IPS-15b (cell line): ENCODE measurements at regions not wholly inside any gene's neighbourhood (a gene's known extent, or its start where the extent isn't known, plus 50 kb on each side); places are given as distances from the start of the nearest gene placed in this dataset.
"Not testable (repeated sequence)": the region's sequence is repeated elsewhere in the genome, so short reads cannot be mapped to it uniquely, and the experiment has no call there.

Experiments
- H3K27me3 ChIP-seq: one replicate; pipeline ENCODE4 v1.6.1; 2013; ENCODE audit warnings: low read length; ENCODE audit not compliant: control insufficient read depth, insufficient read depth
- H3K36me3 ChIP-seq: one replicate; pipeline ENCODE4 v1.6.1; 2013; ENCODE audit warnings: low read length; ENCODE audit not compliant: control insufficient read depth, insufficient read depth
- H3K4me1 ChIP-seq: one replicate; pipeline ENCODE4 v1.6.1; 2013; ENCODE audit warnings: mild to moderate bottlenecking, low read length; ENCODE audit not compliant: control insufficient read depth, insufficient read depth
- H3K4me3 ChIP-seq: one replicate; pipeline ENCODE4 v1.5.1; 2013; ENCODE audit warnings: low read depth, low read length
- H3K9ac ChIP-seq: one replicate; pipeline ENCODE4 v1.6.1; 2013; ENCODE audit warnings: low read depth, mild to moderate bottlenecking, low read length
- H3K9me3 ChIP-seq: one replicate; pipeline ENCODE4 v1.6.1; 2013; ENCODE audit warnings: mild to moderate bottlenecking, low read length; ENCODE audit not compliant: control insufficient read depth, insufficient read depth

DNA sequence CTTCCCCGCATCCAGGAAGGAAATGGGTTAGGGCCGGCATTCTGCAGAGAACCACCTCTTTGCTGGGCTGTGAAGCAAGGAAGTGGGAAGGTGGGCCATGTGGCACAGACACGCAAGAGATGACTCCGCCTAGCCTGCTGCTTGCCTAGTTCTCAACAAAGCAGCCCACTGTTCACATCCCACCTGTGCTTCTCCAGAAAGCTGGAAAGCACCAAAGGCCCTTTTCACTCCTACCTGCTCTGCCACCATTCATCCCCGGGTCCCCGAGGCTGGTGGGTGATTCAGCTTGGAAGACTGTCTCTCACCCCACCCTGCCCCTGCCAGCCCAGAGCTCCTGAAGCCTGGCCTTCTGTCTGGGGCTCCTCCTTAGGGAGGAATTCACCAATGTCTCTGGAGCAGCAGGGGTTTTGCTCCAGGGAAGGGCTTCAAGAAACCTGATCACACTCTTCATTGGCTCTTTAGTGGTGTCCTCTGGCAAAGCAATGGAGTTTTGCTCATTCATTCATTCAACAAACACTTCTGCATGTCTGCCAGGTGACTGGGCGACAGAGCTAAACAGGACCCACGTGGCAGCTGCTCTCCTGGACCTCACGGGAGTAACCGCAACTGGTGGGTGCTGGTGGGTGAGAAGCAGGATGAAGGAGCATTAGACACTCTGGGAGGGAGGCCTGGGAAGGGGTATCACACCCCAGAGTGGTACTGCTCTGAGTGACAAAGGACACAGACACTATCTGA lies 145.4 kb upstream of the TLE3 start:
- no peaks in the 10 kb centered on the region for H3K9me3 ChIP-seq
- H3K4me1 ChIP-seq: peaks cover 3% of the 10 kb centered on the region
- no peaks in the 10 kb centered on the region for H3K36me3 ChIP-seq
- no peak overlapping the region for H3K4me3 ChIP-seq
- no peaks in the 10 kb centered on the region for H3K27me3 ChIP-seq
- H3K9ac ChIP-seq: no peak overlapping the region

GRCh38 chr15:70241561-70242320 lies 144.0 kb upstream of the TLE3 start:
- no peaks in the 10 kb centered on the region for H3K36me3 ChIP-seq
- no peak overlapping the region for H3K9ac ChIP-seq
- H3K9me3 ChIP-seq: no peaks in the 10 kb centered on the region
- H3K4me1 ChIP-seq: peaks cover 3% of the 10 kb centered on the region
- no peaks in the 10 kb centered on the region for H3K27me3 ChIP-seq
- H3K4me3 ChIP-seq: no peak overlapping the region

GRCh38 chr15:70240820-70241430 lies 143.2 kb upstream of the TLE3 start:
- Histone ChIP-seq H3K36me3 (no peaks in the 10 kb centered on the region), H3K27me3 (no peaks in the 10 kb centered on the region), H3K9me3 (no peaks in the 10 kb centered on the region), H3K9ac (no peak overlapping the region), H3K4me3 (no peak overlapping the region), H3K4me1 (peaks cover 3% of the 10 kb centered on the region)

DNA sequence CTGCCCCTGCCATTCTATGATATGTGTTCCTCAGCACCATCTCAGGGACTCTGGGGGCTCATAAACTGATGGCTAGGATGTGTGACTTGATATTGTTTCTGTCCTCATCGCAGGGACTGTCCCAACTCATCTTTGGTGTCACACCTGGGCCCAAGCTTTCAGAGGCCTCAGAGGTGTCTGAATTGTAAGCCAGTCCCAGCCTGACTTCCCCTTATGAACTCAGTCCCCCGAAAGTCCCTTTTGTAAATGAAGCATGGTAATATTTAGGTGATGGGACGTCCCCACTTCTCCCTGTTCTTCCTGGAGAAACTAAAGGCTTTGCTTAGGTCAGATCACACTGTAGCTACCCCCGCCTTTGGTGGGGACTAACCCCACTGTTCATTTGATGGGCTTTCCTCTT lies 142.4 kb upstream of the TLE3 start:
- H3K9ac ChIP-seq: no peak overlapping the region
- H3K4me1 ChIP-seq: peaks cover 3% of the 10 kb centered on the region
- no peak overlapping the region for H3K4me3 ChIP-seq
- H3K36me3 ChIP-seq: no peaks in the 10 kb centered on the region
- H3K27me3 ChIP-seq: no peaks in the 10 kb centered on the region
- no peaks in the 10 kb centered on the region for H3K9me3 ChIP-seq

- Histone ChIP-seq H3K4me1 (peaks cover 3% of the 10 kb centered on the region), H3K36me3 (no peaks in the 10 kb centered on the region), H3K27me3 (no peaks in the 10 kb centered on the region), H3K4me3 (no peak overlapping the region), H3K9me3 (no peaks in the 10 kb centered on the region), H3K9ac (no peak overlapping the region)
These were observed 141.2 kb upstream of the TLE3 start for GRCh38 chr15:70238917-70239316.

- no peak overlapping the region for H3K9ac ChIP-seq
- H3K27me3 ChIP-seq: no peaks in the 10 kb centered on the region
- no peaks in the 10 kb centered on the region for H3K9me3 ChIP-seq
- H3K4me3 ChIP-seq: no peak overlapping the region
- no peaks in the 10 kb centered on the region for H3K36me3 ChIP-seq
- H3K4me1 ChIP-seq: no peaks in the 10 kb centered on the region
These were observed 139.9 kb upstream of the TLE3 start for GRCh38 chr15:70237626-70238025.

DNA sequence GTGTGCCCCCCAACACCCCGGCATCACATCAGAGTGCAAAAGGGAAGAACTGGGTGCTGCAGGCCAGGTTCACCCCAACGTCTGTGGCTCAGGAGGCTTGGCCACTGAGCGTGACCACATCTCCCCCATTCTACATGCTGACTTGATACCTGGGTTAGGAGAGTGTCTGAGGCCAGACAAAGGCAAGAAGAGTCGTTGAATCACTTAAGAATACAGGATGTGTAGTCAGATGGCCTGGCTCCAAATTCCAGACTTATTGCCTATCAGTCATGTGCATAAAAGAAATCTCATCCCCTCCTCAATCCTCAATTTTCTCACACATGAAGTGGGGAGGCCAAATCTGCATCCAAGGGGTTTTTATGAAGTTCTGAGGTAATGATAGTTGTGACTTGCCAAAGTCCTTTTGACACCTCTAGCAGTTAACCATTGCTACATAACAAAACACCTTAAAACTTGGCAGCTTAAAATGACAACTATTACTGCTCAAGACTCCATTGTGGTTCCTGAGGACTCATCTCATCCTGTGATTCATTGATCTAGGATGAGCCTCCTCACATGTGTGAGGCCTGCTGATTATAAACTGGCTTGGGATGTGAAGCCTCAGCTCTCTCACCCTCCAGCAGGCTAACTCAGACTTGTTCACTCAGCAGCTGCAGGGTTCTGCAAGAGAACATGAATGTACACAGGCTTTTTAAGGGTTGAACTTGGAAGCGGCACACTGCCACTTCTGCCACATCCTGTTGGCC lies 138.8 kb upstream of the TLE3 start:
- Histone ChIP-seq H3K27me3 (no peaks in the 10 kb centered on the region), H3K4me1 (no peaks in the 10 kb centered on the region), H3K4me3 (no peak overlapping the region), H3K36me3 (no peaks in the 10 kb centered on the region), H3K9ac (no peak overlapping the region), H3K9me3 (no peaks in the 10 kb centered on the region)

DNA sequence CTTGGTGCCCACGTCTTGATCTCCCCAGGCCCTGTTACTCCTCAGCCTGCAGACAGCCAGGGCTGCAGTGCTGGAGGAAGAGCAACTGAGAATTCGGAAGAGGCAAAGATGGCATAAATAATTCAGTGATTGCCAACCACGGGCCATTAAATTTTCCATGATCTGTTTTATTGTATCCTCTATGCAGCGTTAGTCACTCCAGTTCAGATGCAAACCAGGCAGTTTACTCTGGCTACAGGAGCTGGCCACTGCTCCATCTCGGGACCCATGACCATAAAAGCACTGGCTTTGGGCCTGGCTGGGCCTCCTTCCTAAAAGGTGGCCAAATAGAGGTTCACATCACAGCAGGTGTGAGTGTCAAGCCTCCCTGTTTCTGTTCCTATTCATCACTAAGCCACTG lies 137.6 kb upstream of the TLE3 start:
- Histone ChIP-seq H3K9me3 (no peaks in the 10 kb centered on the region), H3K27me3 (no peaks in the 10 kb centered on the region), H3K4me1 (no peaks in the 10 kb centered on the region), H3K4me3 (no peak overlapping the region), H3K36me3 (no peaks in the 10 kb centered on the region), H3K9ac (no peak overlapping the region)

DNA sequence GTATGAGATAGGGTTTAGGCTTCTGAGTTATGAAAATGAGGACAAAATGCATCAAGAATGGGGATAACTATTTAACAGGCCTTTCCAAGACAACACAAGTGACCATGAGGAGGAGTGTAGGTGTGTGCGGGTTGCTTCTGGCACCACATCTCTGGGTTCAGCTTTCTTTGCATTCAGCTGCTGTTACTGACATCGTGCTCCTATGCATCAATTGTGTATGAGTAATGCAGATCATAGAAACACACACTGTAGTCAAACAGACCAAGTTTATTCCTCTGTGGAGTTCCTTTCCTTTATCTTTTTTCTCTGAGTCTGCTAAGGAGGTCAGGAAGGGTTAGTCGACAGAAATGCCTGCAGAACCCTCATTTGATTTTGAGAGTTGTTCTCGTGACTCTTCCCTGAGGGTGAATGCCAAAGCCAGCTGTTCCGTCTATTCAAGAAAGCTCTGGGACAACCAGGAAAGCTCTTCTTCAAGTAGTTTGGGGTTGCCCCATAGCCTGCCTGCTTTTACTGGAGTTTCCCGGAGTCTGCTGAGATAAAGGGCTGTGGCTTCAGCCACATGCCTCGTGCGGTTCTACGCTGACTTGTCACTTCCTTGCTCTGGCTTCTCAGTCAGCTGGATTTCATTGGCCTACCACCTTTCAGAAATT lies 136.7 kb upstream of the TLE3 start:
- H3K4me3 ChIP-seq: no peak overlapping the region
- H3K9ac ChIP-seq: no peak overlapping the region
- H3K27me3 ChIP-seq: no peaks in the 10 kb centered on the region
- no peaks in the 10 kb centered on the region for H3K36me3 ChIP-seq
- H3K9me3 ChIP-seq: no peaks in the 10 kb centered on the region
- no peaks in the 10 kb centered on the region for H3K4me1 ChIP-seq

GRCh38 chr15:70231484-70231883 lies 133.8 kb upstream of the TLE3 start:
- H3K4me1 ChIP-seq: no peaks in the 10 kb centered on the region
- H3K9ac ChIP-seq: no peak overlapping the region

DNA sequence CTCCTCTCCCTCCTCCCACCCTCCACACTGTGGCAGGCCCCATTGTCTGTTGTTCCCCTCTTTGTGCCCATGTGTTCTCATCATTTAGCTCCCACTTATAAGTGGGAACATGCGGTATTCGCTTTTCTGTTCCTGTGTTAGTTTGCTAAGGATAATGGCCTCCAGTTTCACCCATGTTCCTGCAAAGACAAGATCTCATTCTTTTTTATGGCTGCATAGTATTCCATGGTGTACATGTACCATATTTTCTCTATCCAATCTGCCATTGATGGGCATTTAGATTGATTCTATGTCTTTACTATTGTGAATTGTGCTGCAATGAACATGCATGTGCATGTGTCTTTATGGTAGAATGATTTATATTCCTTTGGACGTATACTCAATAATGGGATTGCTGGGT lies 130.2 kb upstream of the TLE3 start:
- not testable (repeated sequence) for H3K36me3 ChIP-seq, H3K4me1 ChIP-seq, H3K27me3 ChIP-seq, H3K9ac ChIP-seq, H3K9me3 ChIP-seq, H3K4me3 ChIP-seq

More at GRCh38 chr15:70231484-70231883, 133.8 kb upstream of the TLE3 start:
- Histone ChIP-seq H3K27me3 (no peaks in the 10 kb centered on the region), H3K9me3 (no peaks in the 10 kb centered on the region), H3K4me3 (no peak overlapping the region), H3K36me3 (no peaks in the 10 kb centered on the region)
